IMR-90 (cell line): ENCODE measurements at regions not wholly inside any gene's neighbourhood (a gene's known extent, or its start where the extent isn't known, plus 50 kb on each side); places are given as distances from the start of the nearest gene placed in this dataset.

Experiments
- ATAC-seq: fragments of 200-7000 bp; cut with Tn5 transposase; 2 replicates; pipeline ENCODE4 v1.9.1; 2020; ENCODE audit warnings: low read depth, mild to moderate bottlenecking, moderate library complexity
- BruUV-seq: library from RNA; stranded (reverse); fragments of 400-500 nt; replicated peaks from 2 replicates; lab custom pipeline; 2021; lab: Mats Ljungman, UMichigan
- CTCF ChIA-PET: fragments of 300-600 bp; formaldehyde crosslinking; extraction: SDS; loops from one replicate; lab custom pipeline; 2021; ENCODE audit warnings: antibody characterized with exemption; lab: Yijun Ruan, JAX
- POLR2A ChIA-PET: fragments of 300-600 bp; sonication (Branson Sonifier 250); formaldehyde crosslinking; loops from one replicate; lab custom pipeline; 2022; ENCODE audit warnings: antibody characterized with exemption; ENCODE audit not compliant: unreplicated experiment; lab: Charles Lee
- DNase-seq: peaks from one replicate; pipeline ENCODE4 v3.0.0; 2013
- H2AFZ ChIP-seq: replicated peaks from 2 replicates; pipeline ENCODE3; 2013; ENCODE audit warnings: low read length, mild to moderate bottlenecking; ENCODE audit not compliant: poor library complexity
- H2AK5ac ChIP-seq: 2 replicates; pipeline ENCODE4 v1.6.1; 2013; ENCODE audit warnings: low read depth, low read length, inconsistent platforms
- H2AK9ac ChIP-seq: replicated peaks from 2 replicates; pipeline ENCODE3; 2013; ENCODE audit warnings: mild to moderate bottlenecking, low read depth, low read length, moderate library complexity; ENCODE audit not compliant: poor library complexity
- H2BK120ac ChIP-seq: 2 replicates; pipeline ENCODE4 v1.6.1; 2013; ENCODE audit warnings: low read depth, low read length, inconsistent platforms
- H2BK15ac ChIP-seq: 3 replicates; pipeline ENCODE4 v1.6.1; 2013; ENCODE audit warnings: low read depth, low read length, inconsistent platforms
- H2BK20ac ChIP-seq: 2 replicates; pipeline ENCODE4 v1.6.1; 2013; ENCODE audit warnings: low read depth, mild to moderate bottlenecking, inconsistent platforms, low read length, moderate library complexity
- H2BK5ac ChIP-seq: 2 replicates; pipeline ENCODE4 v1.6.1; 2013; ENCODE audit warnings: mild to moderate bottlenecking, low read depth, low read length, inconsistent platforms; ENCODE audit not compliant: poor library complexity, severe bottlenecking
- H3K14ac ChIP-seq: replicated peaks from 2 replicates; pipeline ENCODE4 v1.6.1; 2013; ENCODE audit warnings: low read depth, low read length, inconsistent platforms
- H3K18ac ChIP-seq: 2 replicates; pipeline ENCODE4 v1.6.1; 2013; ENCODE audit warnings: low read depth, low read length, control low read depth
- H3K23ac ChIP-seq: 2 replicates; pipeline ENCODE4 v1.6.1; 2013; ENCODE audit warnings: low read depth, low read length, inconsistent platforms
- H3K27ac ChIP-seq: 2 replicates; pipeline ENCODE4 v1.5.1; 2013; ENCODE audit warnings: mild to moderate bottlenecking, control low read depth, low read length; ENCODE audit not compliant: insufficient read depth
- H3K27me3 ChIP-seq: 2 replicates; pipeline ENCODE4 v1.6.1; 2013; ENCODE audit warnings: low read length; ENCODE audit not compliant: control insufficient read depth, insufficient read depth
- H3K36me3 ChIP-seq: 2 replicates; pipeline ENCODE4 v1.6.1; 2013; ENCODE audit warnings: low read length, mixed read lengths; ENCODE audit not compliant: control insufficient read depth, insufficient read depth
- H3K4ac ChIP-seq: 2 replicates; pipeline ENCODE4 v1.6.1; 2013; ENCODE audit warnings: low read depth, low read length, inconsistent platforms
- H3K4me1 ChIP-seq: 2 replicates; pipeline ENCODE4 v1.6.1; 2013; ENCODE audit warnings: low read length, mixed read lengths; ENCODE audit not compliant: control insufficient read depth, insufficient read depth
- H3K4me2 ChIP-seq: 2 replicates; pipeline ENCODE4 v1.6.1; 2013; ENCODE audit warnings: low read depth, mild to moderate bottlenecking, control low read depth, low read length, moderate library complexity
- H3K4me3 ChIP-seq: 2 replicates; pipeline ENCODE4 v1.5.1; 2013; ENCODE audit warnings: low read depth, mild to moderate bottlenecking, control low read depth, low read length, moderate library complexity; ENCODE audit not compliant: insufficient read depth
- H3K56ac ChIP-seq: 2 replicates; pipeline ENCODE4 v1.6.1; 2013; ENCODE audit warnings: low read length, inconsistent platforms; ENCODE audit not compliant: insufficient read depth; ENCODE audit errors: extremely low read depth
- H3K79me1 ChIP-seq, 2 experiments: 2 replicates each; pipeline ENCODE4 v1.6.1; 2013; ENCODE audit warnings: low read length in 2 of 2, inconsistent platforms in 1 of 2, low read depth in 1 of 2
- H3K9ac ChIP-seq: 2 replicates; pipeline ENCODE4 v1.6.1; 2013; ENCODE audit warnings: low read depth, low read length, control low read depth
- H3K9me1 ChIP-seq: 2 replicates; pipeline ENCODE4 v1.6.1; 2013; ENCODE audit warnings: low read length, inconsistent platforms; ENCODE audit not compliant: insufficient read depth
- H3K9me3 ChIP-seq: 2 replicates; pipeline ENCODE4 v1.6.1; 2013; ENCODE audit warnings: low read length; ENCODE audit not compliant: control insufficient read depth, insufficient read depth
- H4K20me1 ChIP-seq: 2 replicates; pipeline ENCODE4 v1.6.1; 2013; ENCODE audit warnings: low read length, inconsistent platforms; ENCODE audit not compliant: insufficient read depth
- H4K5ac ChIP-seq: 2 replicates; pipeline ENCODE4 v1.6.1; 2013; ENCODE audit warnings: mild to moderate bottlenecking, low read depth, low read length, control low read depth
- H4K8ac ChIP-seq, 2 experiments: 2 replicates each; pipeline ENCODE4 v1.6.1; 2013; ENCODE audit warnings: low read depth in 2 of 2, low read length in 2 of 2, control low read depth in 1 of 2, inconsistent platforms in 1 of 2
- H4K91ac ChIP-seq: 2 replicates; pipeline ENCODE4 v1.6.1; 2013; ENCODE audit warnings: low read depth, low read length, inconsistent platforms; ENCODE audit not compliant: insufficient read depth
- MAFK ChIP-seq: IDR thresholded peaks from 2 replicates; pipeline ENCODE4 v1.6.1; 2012; ENCODE audit warnings: low read depth, low read length, improper control_type of control experiment
- RAD21 ChIP-seq: IDR thresholded peaks from 2 replicates; pipeline ENCODE4 v1.6.1; 2012; ENCODE audit warnings: low read length, improper control_type of control experiment
- WGBS, 2 experiments: methylation state at CpG; one replicate each; pipeline versions ENCODE4 v1.1.5 to v1.1.7; 2013; ENCODE audit warnings: missing lambda C conversion rate in 2 of 2; ENCODE audit not compliant: insufficient read length in 1 of 2; ENCODE audit errors: extremely low coverage in 2 of 2; 5-methylcytosine and 5-hydroxymethylcytosine counted together
- dilution Hi-C: fragments of 300-500 bp; cut with HindIII; formaldehyde crosslinking; loops from one replicate; pipeline ENCODE4 v1.14.3; 2018; ENCODE audit warnings: low sequenced_read_pairs; ENCODE audit not compliant: unreplicated experiment
- in situ Hi-C: fragments of 300-500 bp; cut with MboI; formaldehyde crosslinking; loops from 3 replicates; pipeline ENCODE4 v1.14.3; 2019; ENCODE audit warnings: low sequenced_read_pairs, inconsistent platforms, mixed read lengths
- intact Hi-C: fragments of 100-400 bp; cut with micrococcal nuclease; formaldehyde crosslinking; loops from 2 replicates; pipeline ENCODE4 v1.10.0; 2022

DNA sequence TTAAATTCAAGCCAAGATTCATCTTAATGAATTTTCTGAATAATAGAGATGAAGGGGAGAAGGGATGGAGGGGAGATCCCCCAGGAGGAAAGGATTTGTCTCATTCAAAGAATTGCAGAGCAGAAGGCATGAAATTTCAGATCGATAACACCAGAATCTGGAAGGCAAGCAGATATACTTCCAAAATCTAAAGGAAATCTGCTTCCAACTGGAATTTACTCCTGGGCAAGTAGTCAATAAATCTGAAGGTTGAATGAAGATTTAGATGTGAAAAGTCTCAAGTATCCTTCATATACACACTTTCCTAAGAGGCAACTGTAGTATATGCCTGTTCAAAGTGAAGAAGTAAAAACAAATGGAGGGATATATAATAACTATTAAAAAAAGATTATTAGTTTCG lies 1190.8 kb upstream of the CELF4 start:
- ChIA-PET POLR2A (no interaction called here), CTCF (no interaction called here)
- H3K4me1 ChIP-seq: no peaks in the 10 kb centered on the region
- H2AK9ac ChIP-seq: no peak overlapping the region
- DNase-seq (no peak), ATAC-seq (no peak)
- no peak overlapping the region for H2AK5ac ChIP-seq
- H2AFZ ChIP-seq: no peak overlapping the region
- H3K27me3 ChIP-seq: no peaks in the 10 kb centered on the region
- H4K20me1 ChIP-seq: no peaks in the 10 kb centered on the region
- no peaks in the 10 kb centered on the region for H3K9me1 ChIP-seq
- H2BK15ac ChIP-seq: no peak overlapping the region
- H3K23ac ChIP-seq: no peak overlapping the region
- no peak overlapping the region for H4K5ac ChIP-seq
- no peaks in the 10 kb centered on the region for H3K36me3 ChIP-seq
- H3K79me1 ChIP-seq: no peaks in the 10 kb centered on the region
- no peak overlapping the region for H3K18ac ChIP-seq
- no peak overlapping the region for H4K91ac ChIP-seq
- H3K4me2 ChIP-seq: no peak overlapping the region
- TF ChIP-seq RAD21 (no peak), MAFK (no peak)
- in situ Hi-C loops: no loop called here
- dilution Hi-C loops: no loop called here
- no peak overlapping the region for H2BK120ac ChIP-seq
- no peak overlapping the region for H2BK20ac ChIP-seq
- no peak overlapping the region for H3K9ac ChIP-seq
- no peak overlapping the region for H3K4me3 ChIP-seq
- H3K4ac ChIP-seq: no peak overlapping the region
- intact Hi-C loops: no loop called here
- H3K9me3 ChIP-seq: peaks cover 2% of the 10 kb centered on the region; the same call in 1 of the 2 replicates
- no TSS peak for BruUV-seq
- H2BK5ac ChIP-seq: no peak overlapping the region
- H3K56ac ChIP-seq: no peak overlapping the region
- H3K14ac ChIP-seq: no peak overlapping the region
- H3K27ac ChIP-seq: no peak overlapping the region
- no CpG with 5 or more reads among the region's 2 CpGs for WGBS, 2 experiments
- no peak overlapping the region for H4K8ac ChIP-seq
